ENCODE measurements at regions not wholly inside any gene's neighbourhood (a gene's known extent, or its start where the extent isn't known, plus 50 kb on each side); places are given as distances from the start of the nearest gene placed in this dataset.

DNA sequence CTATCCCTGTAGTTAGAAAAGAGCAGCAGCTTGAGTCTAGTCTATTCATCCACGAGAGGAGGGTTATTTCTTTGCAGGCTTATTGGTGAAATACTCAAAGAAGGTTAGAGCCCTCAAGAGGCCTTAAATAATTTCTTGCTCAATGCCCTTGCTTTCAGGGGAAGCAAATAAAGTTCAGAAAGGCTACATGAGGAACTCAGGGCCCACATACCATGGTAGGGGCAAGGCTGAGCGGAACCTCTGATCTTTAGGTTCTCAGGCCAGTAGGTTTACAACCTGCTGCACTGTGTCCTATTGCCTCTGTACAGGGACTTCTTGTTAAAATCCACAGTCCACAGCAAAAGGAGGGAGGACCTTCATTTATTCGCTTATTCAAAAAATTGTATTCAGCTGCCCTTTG is 101.7 kb downstream of the ADAMTS15 start:
- no peak for TF ChIP-seq CTCF (IDR thresholded peaks at IDR 0.05; ENCODE audit: unreplicated experiment)
- H3K9me3 Mint-ChIP-seq (ENCODE audit: unreplicated experiment), result no peaks in the 10 kb centered on the region
- H3K27me3 Mint-ChIP-seq (ENCODE audit: unreplicated experiment), result no peaks in the 10 kb centered on the region
- no peaks in the 10 kb centered on the region for H3K4me1 Mint-ChIP-seq (ENCODE audit: unreplicated experiment)
- H3K4me3 Mint-ChIP-seq (ENCODE audit: unreplicated experiment), result no peak overlapping the region
- no peak for DNase-seq (ENCODE audit: low spot score)
- no peak overlapping the region for H3K27ac Mint-ChIP-seq (ENCODE audit: unreplicated experiment)
- no peaks in the 10 kb centered on the region for H3K36me3 Mint-ChIP-seq (ENCODE audit: low read depth, unreplicated experiment)

- H3K27me3 Mint-ChIP-seq (ENCODE audit: unreplicated experiment), result no peaks in the 10 kb centered on the region
- H3K36me3 Mint-ChIP-seq (ENCODE audit: low read depth, unreplicated experiment), result no peaks in the 10 kb centered on the region
- no peaks in the 10 kb centered on the region for H3K9me3 Mint-ChIP-seq (ENCODE audit: unreplicated experiment)
- no peaks in the 10 kb centered on the region for H3K4me1 Mint-ChIP-seq (ENCODE audit: unreplicated experiment)
- no peak overlapping the region for H3K27ac Mint-ChIP-seq (ENCODE audit: unreplicated experiment)
- no peak for TF ChIP-seq CTCF (IDR thresholded peaks at IDR 0.05; ENCODE audit: unreplicated experiment)
- DNase-seq (ENCODE audit: low spot score), result no peak
- H3K4me3 Mint-ChIP-seq (ENCODE audit: unreplicated experiment), result no peak overlapping the region
These were observed 102.5 kb downstream of the ADAMTS15 start for GRCh38 chr11:130550984-130551383.

DNA sequence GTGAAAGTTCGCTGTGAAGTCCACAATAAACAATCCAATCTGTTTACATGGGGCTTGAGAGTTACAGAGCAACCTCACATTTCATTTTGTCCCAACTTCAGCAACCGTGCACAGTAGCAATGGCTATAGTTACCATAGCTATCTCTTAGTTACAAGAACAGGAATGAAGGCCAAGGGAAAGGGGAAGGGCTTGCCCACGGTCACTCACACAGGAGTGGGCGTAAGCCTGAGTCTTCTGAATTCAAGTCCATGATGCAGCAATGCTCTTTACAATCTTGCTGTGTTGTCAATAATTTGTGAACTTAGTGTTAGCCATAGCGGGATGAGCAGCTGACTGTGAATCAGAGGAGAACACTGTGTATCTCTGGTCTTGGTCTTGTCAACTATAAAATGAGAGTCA is 102.9 kb downstream of the ADAMTS15 start:
- Mint-ChIP-seq H3K27ac (ENCODE audit: unreplicated experiment) (no peak overlapping the region), H3K27me3 (ENCODE audit: unreplicated experiment) (no peaks in the 10 kb centered on the region), H3K4me1 (ENCODE audit: unreplicated experiment) (no peaks in the 10 kb centered on the region), H3K4me3 (ENCODE audit: unreplicated experiment) (no peak overlapping the region), H3K36me3 (ENCODE audit: low read depth, unreplicated experiment) (no peaks in the 10 kb centered on the region), H3K9me3 (ENCODE audit: unreplicated experiment) (no peaks in the 10 kb centered on the region)
- no peak for DNase-seq (ENCODE audit: low spot score)
- TF ChIP-seq CTCF (IDR thresholded peaks at IDR 0.05; ENCODE audit: unreplicated experiment), result no peak

- no peak overlapping the region for H3K27ac Mint-ChIP-seq (ENCODE audit: unreplicated experiment)
- H3K4me1 Mint-ChIP-seq (ENCODE audit: unreplicated experiment), result no peaks in the 10 kb centered on the region
- H3K4me3 Mint-ChIP-seq (ENCODE audit: unreplicated experiment), result no peak overlapping the region
- no peaks in the 10 kb centered on the region for H3K9me3 Mint-ChIP-seq (ENCODE audit: unreplicated experiment)
- TF ChIP-seq CTCF (IDR thresholded peaks at IDR 0.05; ENCODE audit: unreplicated experiment), result no peak
- H3K36me3 Mint-ChIP-seq (ENCODE audit: low read depth, unreplicated experiment), result no peaks in the 10 kb centered on the region
- no peak for DNase-seq (ENCODE audit: low spot score)
- no peaks in the 10 kb centered on the region for H3K27me3 Mint-ChIP-seq (ENCODE audit: unreplicated experiment)
These were observed 104.9 kb downstream of the ADAMTS15 start for GRCh38 chr11:130553306-130553705.

DNA sequence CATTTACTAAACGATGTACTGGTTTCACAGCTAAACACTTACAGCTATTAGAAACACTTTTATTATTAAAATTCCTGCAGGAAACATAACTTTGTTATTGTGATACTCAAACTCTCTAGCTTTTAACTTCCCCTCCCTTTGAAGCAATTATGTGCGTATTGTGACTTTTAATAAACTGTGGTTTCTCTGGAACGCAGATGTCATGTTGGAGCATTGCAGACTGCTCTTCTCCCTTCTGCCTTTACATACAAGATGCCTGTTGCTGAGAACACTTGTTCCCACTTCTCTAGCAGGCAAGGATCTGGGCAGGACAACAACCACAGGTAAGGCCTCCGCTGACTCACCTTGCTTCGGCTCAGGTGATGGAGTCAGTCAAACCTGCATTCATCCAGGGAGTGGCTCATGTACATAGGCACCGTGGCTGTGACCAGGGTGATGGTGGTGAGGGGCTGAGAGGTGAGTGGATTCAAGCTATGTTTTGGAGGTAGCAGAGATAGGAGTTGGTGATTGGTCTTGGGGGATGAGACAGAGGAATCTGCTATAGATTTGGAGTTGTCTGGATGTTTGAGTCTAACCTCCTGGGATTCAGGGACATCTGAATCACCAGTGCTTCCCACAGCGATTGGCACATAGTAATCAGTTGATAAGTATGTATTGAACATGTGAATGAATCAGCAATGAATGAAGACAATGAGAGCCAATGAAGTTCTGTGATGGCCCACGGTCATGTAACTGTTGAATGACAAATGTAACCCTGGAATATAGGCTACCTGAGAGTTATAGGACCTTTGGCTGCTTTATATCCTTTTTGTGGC is 106.0 kb downstream of the ADAMTS15 start:
- Mint-ChIP-seq H3K27ac (ENCODE audit: unreplicated experiment) (no peak overlapping the region), H3K9me3 (ENCODE audit: unreplicated experiment) (no peaks in the 10 kb centered on the region), H3K27me3 (ENCODE audit: unreplicated experiment) (no peaks in the 10 kb centered on the region)

More for the DNA sequence above, 106.0 kb downstream of the ADAMTS15 start:
- H3K36me3 Mint-ChIP-seq (ENCODE audit: low read depth, unreplicated experiment), result no peaks in the 10 kb centered on the region
- H3K4me3 Mint-ChIP-seq (ENCODE audit: unreplicated experiment), result no peak overlapping the region
- no peak for DNase-seq (ENCODE audit: low spot score)
- H3K4me1 Mint-ChIP-seq (ENCODE audit: unreplicated experiment), result no peaks in the 10 kb centered on the region
- TF ChIP-seq CTCF (IDR thresholded peaks at IDR 0.05; ENCODE audit: unreplicated experiment), result no peak
